GM23338 (cell line): ENCODE measurements at regions not wholly inside any gene's neighbourhood (a gene's known extent, or its start where the extent isn't known, plus 50 kb on each side); places are given as distances from the start of the nearest gene placed in this dataset.
A peak's percentile ranks its signal among the peaks of the same experiment; 100 is the strongest.
"Not testable (repeated sequence)": the region's sequence is repeated elsewhere in the genome, so short reads cannot be mapped to it uniquely, and the experiment has no call there.

ENCODE experiments used
- ATAC-seq: fragments of 200-7000 bp; cut with Tn5 transposase; 3 replicates; pipeline ENCODE4 v1.9.1; 2020
- DNase-seq: peaks from one replicate; pipeline ENCODE4 v3.0.0-alpha.2; 2015; ENCODE audit warnings: low spot score
- H2AFZ ChIP-seq: fragments of 200-600 bp; sonication (generic); 2 replicates; pipeline ENCODE4 v1.8.0; 2016; ENCODE audit warnings: antibody characterized with exemption, mild to moderate bottlenecking, moderate library complexity
- H3F3A ChIP-seq: fragments of 200-600 bp; sonication (generic); replicated peaks from 2 replicates; pipeline ENCODE4 v1.8.0; 2017; ENCODE audit warnings: antibody characterized with exemption, mixed run types, low read depth
- H3K27ac ChIP-seq: fragments of 200-600 bp; sonication (generic); 2 replicates; pipeline ENCODE4 v1.6.1; 2016; ENCODE audit warnings: low read depth
- H3K27me3 ChIP-seq: fragments of 200-600 bp; sonication (generic); 2 replicates; pipeline ENCODE4 v1.8.0; 2016; ENCODE audit warnings: mild to moderate bottlenecking, mixed run types, moderate library complexity; ENCODE audit not compliant: insufficient read depth
- H3K36me3 ChIP-seq: fragments of 200-600 bp; sonication (generic); 2 replicates; pipeline ENCODE4 v1.8.0; 2016; ENCODE audit warnings: mild to moderate bottlenecking; ENCODE audit not compliant: insufficient read depth
- H3K4me1 ChIP-seq: fragments of 200-600 bp; sonication (generic); 2 replicates; pipeline ENCODE4 v1.8.0; 2016; ENCODE audit warnings: mild to moderate bottlenecking, moderate library complexity; ENCODE audit not compliant: insufficient read depth
- H3K4me2 ChIP-seq: fragments of 200-600 bp; sonication (generic); 2 replicates; pipeline ENCODE4 v1.7.1; 2017; ENCODE audit warnings: mixed run types
- H3K4me3 ChIP-seq: fragments of 200-600 bp; sonication (generic); 2 replicates; pipeline ENCODE4 v1.6.1; 2016; ENCODE audit warnings: mixed run types
- H3K79me2 ChIP-seq: fragments of 200-600 bp; sonication (generic); replicated peaks from 2 replicates; pipeline ENCODE4 v1.8.0; 2017; ENCODE audit warnings: mild to moderate bottlenecking; ENCODE audit not compliant: insufficient read depth
- H3K9me2 ChIP-seq: fragments of 200-600 bp; sonication (generic); 2 replicates; pipeline ENCODE4 v1.8.0; 2017; ENCODE audit not compliant: insufficient read depth
- H4K20me1 ChIP-seq: fragments of 200-600 bp; sonication (generic); replicated peaks from 2 replicates; pipeline ENCODE4 v1.8.0; 2017; ENCODE audit warnings: mild to moderate bottlenecking; ENCODE audit not compliant: insufficient read depth
- H3K27ac Mint-ChIP-seq: 2 replicates; pipeline ENCODE4 v1.8.0; 2020; ENCODE audit warnings: inconsistent platforms, mild to moderate bottlenecking, moderate library complexity, mixed read lengths
- H3K27me3 Mint-ChIP-seq: 3 replicates; pipeline ENCODE4 v1.8.0; 2022; ENCODE audit warnings: low read depth, mild to moderate bottlenecking, moderate library complexity, mixed read lengths, inconsistent platforms; ENCODE audit not compliant: insufficient read depth, poor library complexity
- H3K36me3 Mint-ChIP-seq: 3 replicates; pipeline ENCODE4 v1.8.0; 2021; ENCODE audit warnings: low read depth, mild to moderate bottlenecking, inconsistent platforms, moderate library complexity, mixed read lengths
- H3K4me1 Mint-ChIP-seq: 3 replicates; pipeline ENCODE4 v1.8.0; 2020; ENCODE audit warnings: mild to moderate bottlenecking, inconsistent platforms, mixed read lengths
- H3K4me3 Mint-ChIP-seq: 3 replicates; pipeline ENCODE4 v1.8.0; 2021; ENCODE audit warnings: moderate library complexity, mild to moderate bottlenecking, inconsistent platforms, mixed read lengths
- H3K9me3 Mint-ChIP-seq: 3 replicates; pipeline ENCODE4 v1.8.0; 2020; ENCODE audit warnings: moderate library complexity, mild to moderate bottlenecking, inconsistent platforms, mixed read lengths
- CREB1 ChIP-seq: fragments of 250-450 bp; sonication (Bioruptor Pico); IDR thresholded peaks from 2 replicates; pipeline ENCODE4 v1.5.0; 2020; ENCODE audit warnings: low read depth, mild to moderate bottlenecking, moderate library complexity
- CTCF ChIP-seq, 2 experiments: fragments of 200-600 bp in 1 of 2; sonication (generic) in 1 of 2; conservative IDR thresholded peaks; 2 replicates each; pipeline versions ENCODE4 v1.5.1 to v1.6.1; 2016 to 2017; ENCODE audit warnings: antibody characterized with exemption in 2 of 2, low read depth in 2 of 2, mild to moderate bottlenecking in 2 of 2, moderate library complexity in 1 of 2
- EZH2 ChIP-seq: fragments of 200-600 bp; sonication (generic); IDR thresholded peaks from one replicate; pipeline ENCODE4 v1.8.0; 2017; ENCODE audit warnings: antibody characterized with exemption, mild to moderate bottlenecking, low read depth; ENCODE audit not compliant: unreplicated experiment
- EZH2phosphoT487 ChIP-seq: fragments of 200-600 bp; sonication (generic); IDR thresholded peaks from one replicate; pipeline ENCODE4 v1.8.1; 2018; ENCODE audit warnings: antibody characterized with exemption; ENCODE audit not compliant: unreplicated experiment
- JUNB ChIP-seq: IDR thresholded peaks from one replicate; pipeline ENCODE4 v1.6.1; 2016; ENCODE audit warnings: antibody characterized with exemption; ENCODE audit not compliant: unreplicated experiment
- POLR2AphosphoS5 ChIP-seq: IDR thresholded peaks from 2 replicates; pipeline ENCODE4 v1.6.1; 2016; ENCODE audit warnings: antibody characterized with exemption, low read depth
- REST ChIP-seq: IDR thresholded peaks from one replicate; pipeline ENCODE4 v1.6.1; 2018; ENCODE audit warnings: antibody characterized with exemption; ENCODE audit not compliant: unreplicated experiment
- ZNF114 ChIP-seq: fragments of 250-450 bp; sonication (Bioruptor Pico); IDR thresholded peaks from 2 replicates; pipeline ENCODE4 v1.5.0; 2020; ENCODE audit warnings: mild to moderate bottlenecking, moderate library complexity
- ZNF331 ChIP-seq: fragments of 250-450 bp; sonication (Bioruptor Pico); IDR thresholded peaks from 2 replicates; pipeline ENCODE4 v1.5.0; 2020; ENCODE audit warnings: low read depth, mild to moderate bottlenecking, moderate library complexity

GRCh38 chr4:19155568-19155967, 1096.1 kb upstream of the SLIT2 start:
- H3K36me3 Mint-ChIP-seq: peaks cover 35% of the 10 kb centered on the region
- H3K27me3 ChIP-seq: no peaks in the 10 kb centered on the region
- H3F3A ChIP-seq: no peaks in the 10 kb centered on the region
- H3K36me3 ChIP-seq: peaks cover 6% of the 10 kb centered on the region; the same call in 1 of the 2 replicates
- no peak overlapping the region for H3K4me3 Mint-ChIP-seq
- no peaks in the 10 kb centered on the region for H4K20me1 ChIP-seq
- no peaks in the 10 kb centered on the region for H3K27me3 Mint-ChIP-seq
- no peak for TF ChIP-seq REST
- TF ChIP-seq CREB1 (CRISPR knock-in tag): no peak
- no peak overlapping the region for H3K4me3 ChIP-seq
- DNase-seq (peak; percentile 28), ATAC-seq (no peak)
- H3K79me2 ChIP-seq: no peaks in the 10 kb centered on the region
- no peak overlapping the region for H3K27ac ChIP-seq
- H3K9me2 ChIP-seq: no peaks in the 10 kb centered on the region
- no peak overlapping the region for H3K27ac Mint-ChIP-seq
- H2AFZ ChIP-seq: no peak overlapping the region
- no peak overlapping the region for H3K4me2 ChIP-seq
- H3K4me1 ChIP-seq: no peaks in the 10 kb centered on the region
- H3K4me1 Mint-ChIP-seq: peaks cover 3% of the 10 kb centered on the region; the same call in 1 of the 3 replicates
- peaks cover 33% of the 10 kb centered on the region for H3K9me3 Mint-ChIP-seq

GRCh38 chr4:19154267-19154666, 1097.4 kb upstream of the SLIT2 start:
- ATAC-seq, H4K20me1 ChIP-seq, DNase-seq, H3K9me2 ChIP-seq, H3K4me3 ChIP-seq, H3K36me3 ChIP-seq, H3K4me1 Mint-ChIP-seq, H3K4me1 ChIP-seq, H3K27me3 Mint-ChIP-seq, H3F3A ChIP-seq, H3K27ac ChIP-seq, H3K4me2 ChIP-seq, H3K4me3 Mint-ChIP-seq, H3K79me2 ChIP-seq, H3K27ac Mint-ChIP-seq, H3K27me3 ChIP-seq, H2AFZ ChIP-seq: not testable (repeated sequence)
- peaks cover 35% of the 10 kb centered on the region for H3K36me3 Mint-ChIP-seq
- H3K9me3 Mint-ChIP-seq: peaks cover 33% of the 10 kb centered on the region

GRCh38 chr4:19152264-19152663, 1099.4 kb upstream of the SLIT2 start:
- Mint-ChIP-seq H3K9me3 (peaks cover 33% of the 10 kb centered on the region), H3K27ac (no peak overlapping the region), H3K36me3 (peaks cover 35% of the 10 kb centered on the region), H3K27me3 (no peaks in the 10 kb centered on the region), H3K4me1 (peaks cover 3% of the 10 kb centered on the region; the same call in 1 of the 3 replicates), H3K4me3 (no peak overlapping the region)
- Histone ChIP-seq H3F3A (no peaks in the 10 kb centered on the region), H4K20me1 (no peaks in the 10 kb centered on the region), H2AFZ (peak overlapping the region; percentile 72; the same call in 1 of the 2 replicates), H3K4me2 (no peak overlapping the region), H3K4me3 (no peak overlapping the region), H3K4me1 (no peaks in the 10 kb centered on the region), H3K36me3 (peaks cover 6% of the 10 kb centered on the region; the same call in 1 of the 2 replicates), H3K27ac (no peak overlapping the region), H3K27me3 (no peaks in the 10 kb centered on the region), H3K79me2 (no peaks in the 10 kb centered on the region), H3K9me2 (no peaks in the 10 kb centered on the region)
- ATAC-seq (no peak), DNase-seq (no peak)
- TF ChIP-seq EZH2 (no peak), POLR2AphosphoS5 (no peak), ZNF331 (CRISPR knock-in tag) (no peak), ZNF114 (CRISPR knock-in tag) (no peak), EZH2phosphoT487 (no peak), JUNB (no peak), CTCF (conservative IDR thresholded peaks at IDR 0.05; ENCODE audit: low read depth in 2 of 2) (no peak), CREB1 (CRISPR knock-in tag) (no peak)
